Neuronal stem cell (in vitro differentiated cells): ENCODE measurements at regions not wholly inside any gene's neighbourhood (a gene's known extent, or its start where the extent isn't known, plus 50 kb on each side); places are given as distances from the start of the nearest gene placed in this dataset.

ENCODE experiments used
- DNase-seq: peaks from one replicate; pipeline ENCODE4 v3.0.0-alpha.2; 2013; ENCODE audit warnings: low spot score
- H2AFZ ChIP-seq: one replicate; pipeline ENCODE4 v1.6.1; 2013; ENCODE audit warnings: mild to moderate bottlenecking, low read length, inconsistent platforms
- H2AK5ac ChIP-seq: 2 replicates; pipeline ENCODE4 v1.6.1; 2013; ENCODE audit warnings: low read depth, mild to moderate bottlenecking, inconsistent platforms, low read length, moderate library complexity, mixed read lengths
- H2BK120ac ChIP-seq: 2 replicates; pipeline ENCODE4 v1.6.1; 2013; ENCODE audit warnings: low read depth, mild to moderate bottlenecking, inconsistent platforms, low read length, moderate library complexity, mixed read lengths
- H2BK12ac ChIP-seq: one replicate; pipeline ENCODE4 v1.6.1; 2013; ENCODE audit warnings: low read length, inconsistent platforms
- H2BK15ac ChIP-seq: 2 replicates; pipeline ENCODE4 v1.6.1; 2013; ENCODE audit warnings: mild to moderate bottlenecking, low read length, inconsistent platforms, mixed read lengths
- H2BK5ac ChIP-seq: one replicate; pipeline ENCODE4 v1.6.1; 2013; ENCODE audit warnings: inconsistent platforms, mild to moderate bottlenecking, low read length, moderate library complexity
- H3K14ac ChIP-seq: one replicate; pipeline ENCODE4 v1.6.1; 2013; ENCODE audit warnings: low read length, inconsistent platforms
- H3K18ac ChIP-seq: 2 replicates; pipeline ENCODE4 v1.6.1; 2013; ENCODE audit warnings: low read length, inconsistent platforms
- H3K23ac ChIP-seq: 2 replicates; pipeline ENCODE4 v1.6.1; 2013; ENCODE audit warnings: low read depth, mild to moderate bottlenecking, mixed read lengths, low read length, inconsistent platforms; ENCODE audit not compliant: poor library complexity
- H3K27ac ChIP-seq: replicated peaks from 3 replicates; pipeline ENCODE4 v1.5.1; 2013; ENCODE audit warnings: low read length, inconsistent platforms
- H3K27me3 ChIP-seq, 3 experiments: 2 replicates each; pipeline ENCODE4 v1.6.1; 2013; ENCODE audit warnings: low read length in 3 of 3, mild to moderate bottlenecking in 2 of 3, inconsistent platforms in 1 of 3, low read depth in 1 of 3, mixed read lengths in 1 of 3, moderate library complexity in 1 of 3; ENCODE audit not compliant: control insufficient read depth in 3 of 3, insufficient read depth in 3 of 3
- H3K36me3 ChIP-seq, 2 donors: replicated peaks in 1 of 2; 2 replicates each; pipeline ENCODE4 v1.6.1; 2013; ENCODE audit warnings: low read length in 2 of 2; ENCODE audit not compliant: control insufficient read depth in 2 of 2, insufficient read depth in 2 of 2
- H3K4ac ChIP-seq: 2 replicates; pipeline ENCODE4 v1.6.1; 2013; ENCODE audit warnings: inconsistent platforms, mild to moderate bottlenecking, low read length, moderate library complexity
- H3K4me1 ChIP-seq, 2 donors: 1 replicate in 1 of 2; 2 replicates in 1 of 2; pipeline ENCODE4 v1.6.1; 2013; ENCODE audit warnings: low read length in 2 of 2, low read depth in 1 of 2; ENCODE audit not compliant: control insufficient read depth in 2 of 2, insufficient read depth in 1 of 2
- H3K4me2 ChIP-seq: one replicate; pipeline ENCODE4 v1.6.1; 2013; ENCODE audit warnings: mild to moderate bottlenecking, low read length, inconsistent platforms; ENCODE audit not compliant: insufficient read depth, poor library complexity, severe bottlenecking
- H3K4me3 ChIP-seq, 2 donors: 2 replicates each; pipeline ENCODE4 v1.5.1; 2013; ENCODE audit warnings: low read length in 2 of 2, mild to moderate bottlenecking in 2 of 2, inconsistent platforms in 1 of 2, moderate library complexity in 1 of 2
- H3K79me1 ChIP-seq: one replicate; pipeline ENCODE4 v1.6.1; 2013; ENCODE audit warnings: low read depth, mild to moderate bottlenecking, inconsistent platforms, low read length, moderate library complexity
- H3K9ac ChIP-seq: one replicate; pipeline ENCODE4 v1.6.1; 2013; ENCODE audit warnings: mild to moderate bottlenecking, low read depth, low read length, inconsistent platforms; ENCODE audit not compliant: poor library complexity
- H3K9me3 ChIP-seq, 2 donors: replicated peaks in 1 of 2; 2 replicates each; pipeline versions ENCODE3 to v1.6.1; 2013; ENCODE audit warnings: low read length in 2 of 2, mild to moderate bottlenecking in 2 of 2, inconsistent platforms in 1 of 2, low read depth in 1 of 2, mixed read lengths in 1 of 2, moderate library complexity in 1 of 2; ENCODE audit not compliant: control insufficient read depth in 2 of 2, insufficient read depth in 1 of 2
- H4K8ac ChIP-seq: one replicate; pipeline ENCODE4 v1.6.1; 2013; ENCODE audit warnings: low read depth, mild to moderate bottlenecking, inconsistent platforms, low read length, moderate library complexity
- H4K91ac ChIP-seq: one replicate; pipeline ENCODE4 v1.6.1; 2013; ENCODE audit warnings: low read length, low read depth, mild to moderate bottlenecking, inconsistent platforms; ENCODE audit not compliant: poor library complexity
- WGBS, 2 donors: extraction: QIAGEN DNeasy Blood & Tissue Kit; methylation state at CpG; one replicate each; pipeline ENCODE4 v1.1.7; 2013; ENCODE audit warnings: missing lambda C conversion rate in 2 of 2, mixed read lengths in 1 of 2; ENCODE audit not compliant: insufficient read length in 2 of 2, insufficient replicate concordance in 1 of 2; ENCODE audit errors: extremely low coverage in 2 of 2; 5-methylcytosine and 5-hydroxymethylcytosine counted together

DNA sequence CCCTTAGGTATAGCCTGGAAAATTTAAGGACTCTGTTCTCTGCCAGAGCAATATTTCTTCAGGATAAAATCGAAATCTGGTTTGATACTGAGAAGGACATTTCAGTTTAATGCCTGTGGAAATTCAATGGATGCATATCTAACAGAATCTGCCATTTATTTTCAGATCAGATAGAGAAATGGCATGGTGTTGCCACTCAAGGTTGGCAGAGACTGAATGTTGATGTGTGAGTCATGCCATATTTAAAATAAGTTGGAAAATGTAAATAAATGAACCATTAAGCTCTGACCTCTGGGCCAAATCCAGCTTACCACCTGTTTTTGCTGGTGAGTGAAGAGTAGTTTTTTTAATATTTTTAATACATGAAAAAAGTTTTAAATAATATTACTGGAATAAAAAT lies 594.6 kb downstream of the DOK5 start:
- H3K27me3 ChIP-seq: no peaks in the 10 kb centered on the region
- no peak overlapping the region for H3K23ac ChIP-seq
- no peak overlapping the region for H2AFZ ChIP-seq
- no peaks in the 10 kb centered on the region for H3K36me3 ChIP-seq
- H3K4me2 ChIP-seq: no peak overlapping the region
- no peak overlapping the region for H3K9ac ChIP-seq
- no peak overlapping the region for H2BK5ac ChIP-seq
- H4K91ac ChIP-seq: no peak overlapping the region
- WGBS, 2 donors: no CpG with 5 or more reads among the region's 1 CpG
- no peaks in the 10 kb centered on the region for H3K4me1 ChIP-seq
- DNase-seq: no peak
- no peak overlapping the region for H2BK12ac ChIP-seq
- no peak overlapping the region for H2BK15ac ChIP-seq
- H3K27ac ChIP-seq: no peak overlapping the region
- no peak overlapping the region for H2AK5ac ChIP-seq
- H2BK120ac ChIP-seq: no peak overlapping the region
- H3K79me1 ChIP-seq: no peaks in the 10 kb centered on the region
- no peaks in the 10 kb centered on the region for H3K9me3 ChIP-seq
- H3K18ac ChIP-seq: no peak overlapping the region
- no peak overlapping the region for H3K4me3 ChIP-seq
- H3K14ac ChIP-seq: no peak overlapping the region
- H4K8ac ChIP-seq: no peak overlapping the region
- no peak overlapping the region for H3K4ac ChIP-seq

DNA sequence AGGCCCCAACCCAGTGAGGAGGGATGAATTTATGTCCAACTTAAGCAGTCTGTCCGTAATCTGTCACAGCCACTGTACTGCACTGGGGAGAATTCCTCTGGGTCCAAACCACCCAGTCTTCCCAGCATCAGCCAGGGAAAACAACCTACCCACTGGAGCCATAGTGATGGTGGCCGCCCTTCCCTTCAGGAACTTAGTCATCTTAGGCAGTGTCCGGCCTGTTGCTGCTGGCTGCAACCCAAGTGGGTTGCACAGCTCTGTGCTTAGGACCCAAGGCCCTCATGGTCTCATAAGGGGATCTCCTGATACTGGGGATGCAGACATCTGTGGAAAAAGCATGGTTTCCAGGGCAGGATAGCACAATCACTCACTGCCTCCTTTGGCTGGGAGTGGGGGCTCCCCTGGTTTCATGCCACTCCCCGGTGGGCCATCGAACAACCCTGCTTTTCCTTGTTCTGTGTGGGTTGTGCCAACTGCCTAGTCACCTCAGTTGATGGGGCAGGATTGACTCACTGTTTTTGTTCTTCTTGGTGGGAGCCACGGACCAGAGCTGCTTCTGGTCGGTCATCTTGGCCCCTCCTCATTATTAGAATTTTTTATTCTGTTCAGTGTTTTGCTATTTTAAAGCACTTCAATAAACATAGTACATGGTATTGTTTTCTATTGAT lies 591.9 kb downstream of the DOK5 start:
- H3K9me3 ChIP-seq: no peaks in the 10 kb centered on the region
- no peak overlapping the region for H3K4ac ChIP-seq
- H3K27ac ChIP-seq: no peak overlapping the region
- no peak overlapping the region for H2AFZ ChIP-seq
- no peak overlapping the region for H3K4me2 ChIP-seq
- no peaks in the 10 kb centered on the region for H3K4me1 ChIP-seq
- WGBS, 2 donors: no CpG with 5 or more reads among the region's 7 CpGs
- H3K14ac ChIP-seq: no peak overlapping the region
- no peaks in the 10 kb centered on the region for H3K27me3 ChIP-seq
- H3K18ac ChIP-seq: no peak overlapping the region
- H2BK15ac ChIP-seq: no peak overlapping the region
- no peak overlapping the region for H4K8ac ChIP-seq
- no peaks in the 10 kb centered on the region for H3K79me1 ChIP-seq
- DNase-seq: no peak
- no peak overlapping the region for H3K9ac ChIP-seq
- H4K91ac ChIP-seq: no peak overlapping the region
- no peak overlapping the region for H2BK5ac ChIP-seq
- H2BK12ac ChIP-seq: no peak overlapping the region
- H2BK120ac ChIP-seq: no peak overlapping the region
- H3K36me3 ChIP-seq: no peaks in the 10 kb centered on the region
- no peak overlapping the region for H3K23ac ChIP-seq
- no peak overlapping the region for H2AK5ac ChIP-seq
- no peak overlapping the region for H3K4me3 ChIP-seq

DNA sequence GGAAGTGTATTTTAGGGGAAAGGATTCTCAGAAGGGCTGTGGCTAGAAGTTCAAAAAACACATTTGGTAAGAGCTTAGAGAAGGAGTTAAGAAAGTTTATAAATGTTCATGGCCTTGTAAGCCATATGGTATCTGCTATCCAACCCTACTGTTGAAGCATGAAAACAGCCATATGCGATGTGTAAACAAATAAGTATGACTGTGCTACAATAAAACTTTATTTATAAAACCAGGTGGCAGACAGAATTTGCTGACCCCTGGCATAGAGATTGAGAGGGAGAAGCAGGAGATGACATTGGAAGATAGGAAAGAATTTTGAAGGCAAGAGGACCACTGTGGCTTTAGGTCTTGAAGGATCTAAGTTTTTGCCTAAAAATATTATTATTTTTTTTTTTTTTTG lies 583.5 kb downstream of the DOK5 start:
- Histone ChIP-seq H4K8ac (no peak overlapping the region), H3K27me3 (no peaks in the 10 kb centered on the region), H3K9ac (no peak overlapping the region), H2AFZ (no peak overlapping the region), H3K23ac (no peak overlapping the region), H4K91ac (no peak overlapping the region), H2BK15ac (no peak overlapping the region), H2AK5ac (no peak overlapping the region), H3K4ac (no peak overlapping the region), H3K4me1 (no peaks in the 10 kb centered on the region), H3K27ac (no peak overlapping the region), H3K14ac (no peak overlapping the region), H3K4me3 (no peak overlapping the region), H3K18ac (no peak overlapping the region), H2BK12ac (no peak overlapping the region), H3K79me1 (no peaks in the 10 kb centered on the region), H3K9me3 (no peaks in the 10 kb centered on the region), H2BK5ac (no peak overlapping the region), H3K4me2 (no peak overlapping the region), H3K36me3 (no peaks in the 10 kb centered on the region), H2BK120ac (no peak overlapping the region)
- no CpG with 5 or more reads among the region's 1 CpG for WGBS, 2 donors
- no peak for DNase-seq

DNA sequence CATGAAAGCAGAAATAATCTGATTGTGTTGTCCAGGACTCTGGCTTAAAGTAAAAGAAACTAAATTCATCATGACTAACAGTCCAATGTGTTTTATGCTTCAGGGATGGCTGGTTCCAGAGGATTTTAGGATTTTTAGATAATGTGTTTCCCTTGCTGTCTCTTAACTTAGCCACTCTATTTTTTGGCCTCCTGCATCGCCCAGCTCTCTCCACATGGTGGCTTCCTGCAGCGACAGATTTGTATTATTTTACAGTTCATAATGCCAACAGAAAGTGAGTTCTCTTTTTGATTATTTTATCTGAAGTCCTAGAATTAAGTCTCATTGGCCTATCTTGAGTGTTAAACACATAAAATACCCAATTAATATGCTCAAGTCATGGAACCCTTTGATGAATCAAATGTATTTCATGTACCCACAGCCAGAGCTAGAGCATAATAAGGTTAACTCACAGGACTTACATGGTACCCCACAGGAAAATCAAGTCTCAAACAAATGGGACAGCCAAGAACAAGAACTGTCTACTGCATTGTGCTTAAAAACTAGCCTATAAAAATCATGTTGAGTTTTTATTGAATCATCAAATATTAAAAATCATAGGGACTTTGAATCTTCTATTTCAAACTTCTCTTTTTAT lies 582.5 kb downstream of the DOK5 start:
- no peaks in the 10 kb centered on the region for H3K36me3 ChIP-seq
- H4K8ac ChIP-seq: no peak overlapping the region
- H2AFZ ChIP-seq: no peak overlapping the region
- no peak overlapping the region for H3K4me3 ChIP-seq
- H3K9me3 ChIP-seq: no peaks in the 10 kb centered on the region
- no peak overlapping the region for H3K4me2 ChIP-seq
- H4K91ac ChIP-seq: no peak overlapping the region
- H3K27ac ChIP-seq: no peak overlapping the region
- DNase-seq: no peak
- no peaks in the 10 kb centered on the region for H3K4me1 ChIP-seq
- H3K9ac ChIP-seq: no peak overlapping the region
- H3K79me1 ChIP-seq: no peaks in the 10 kb centered on the region
- no CpG with 5 or more reads among the region's 2 CpGs for WGBS, 2 donors
- H2BK12ac ChIP-seq: no peak overlapping the region
- no peak overlapping the region for H2AK5ac ChIP-seq
- H3K18ac ChIP-seq: no peak overlapping the region
- no peak overlapping the region for H2BK5ac ChIP-seq
- H3K4ac ChIP-seq: no peak overlapping the region
- H3K27me3 ChIP-seq: no peaks in the 10 kb centered on the region
- no peak overlapping the region for H2BK15ac ChIP-seq
- H3K23ac ChIP-seq: no peak overlapping the region
- no peak overlapping the region for H3K14ac ChIP-seq
- no peak overlapping the region for H2BK120ac ChIP-seq
